ENCODE measurements at regions not wholly inside any gene's neighbourhood (a gene's known extent, or its start where the extent isn't known, plus 50 kb on each side); places are given as distances from the start of the nearest gene placed in this dataset.

- peaks cover 2% of the 10 kb centered on the region for H3K9me3 ChIP-seq (ENCODE audit: control insufficient read depth, low read length, poor library complexity, severe bottlenecking)
- no peaks in the 10 kb centered on the region for H3K36me3 Mint-ChIP-seq (ENCODE audit: low read depth)
- H3K4me3 Mint-ChIP-seq, result no peak overlapping the region
- H3K27ac Mint-ChIP-seq, result no peak overlapping the region
- no peaks in the 10 kb centered on the region for H3K4me1 Mint-ChIP-seq
- ATAC-seq (no peak), DNase-seq (no peak)
- peaks cover 9% of the 10 kb centered on the region for H3K27me3 Mint-ChIP-seq
Observed at GRCh38 chr17:33633446-33633845, 340.4 kb upstream of the ASIC2 start.

- Mint-ChIP-seq H3K4me3 (no peak overlapping the region), H3K4me1 (no peaks in the 10 kb centered on the region), H3K27ac (no peak overlapping the region), H3K36me3 (ENCODE audit: low read depth) (no peaks in the 10 kb centered on the region), H3K27me3 (no peaks in the 10 kb centered on the region)
- DNase-seq, result no peak
- H3K9me3 ChIP-seq (ENCODE audit: control insufficient read depth, low read length, poor library complexity, severe bottlenecking), result peaks cover 6% of the 10 kb centered on the region
- ATAC-seq, result no peak
Observed at GRCh38 chr17:33637534-33637933, 344.4 kb upstream of the ASIC2 start.

- H3K27ac Mint-ChIP-seq, result no peak overlapping the region
- H3K4me3 Mint-ChIP-seq, result no peak overlapping the region
- peaks cover 6% of the 10 kb centered on the region for H3K9me3 ChIP-seq (ENCODE audit: control insufficient read depth, low read length, poor library complexity, severe bottlenecking)
- H3K27me3 Mint-ChIP-seq, result peaks cover 5% of the 10 kb centered on the region
- ATAC-seq (no peak), DNase-seq (no peak)
- peaks cover 2% of the 10 kb centered on the region for H3K36me3 Mint-ChIP-seq (ENCODE audit: low read depth)
- H3K4me1 Mint-ChIP-seq, result peaks cover 3% of the 10 kb centered on the region
Observed at GRCh38 chr17:33639103-33639880, 346.2 kb upstream of the ASIC2 start.

GRCh38 chr17:33640629-33641028 is 347.5 kb upstream of the ASIC2 start:
- no peak for ATAC-seq

GRCh38 chr17:33642002-33642401 is 348.9 kb upstream of the ASIC2 start:
- no peak for DNase-seq
- Mint-ChIP-seq H3K36me3 (ENCODE audit: low read depth) (peaks cover 2% of the 10 kb centered on the region), H3K27me3 (peaks cover 21% of the 10 kb centered on the region), H3K27ac (no peak overlapping the region), H3K4me3 (no peak overlapping the region), H3K4me1 (peaks cover 3% of the 10 kb centered on the region)
- no peak for ATAC-seq
- peaks cover 6% of the 10 kb centered on the region for H3K9me3 ChIP-seq (ENCODE audit: control insufficient read depth, low read length, poor library complexity, severe bottlenecking)

More at GRCh38 chr17:33640629-33641028, 347.5 kb upstream of the ASIC2 start:
- H3K4me3 Mint-ChIP-seq, result no peak overlapping the region
- H3K27me3 Mint-ChIP-seq, result peaks cover 7% of the 10 kb centered on the region
- no peak overlapping the region for H3K27ac Mint-ChIP-seq
- peaks cover 3% of the 10 kb centered on the region for H3K4me1 Mint-ChIP-seq
- no peak for DNase-seq
- peaks cover 6% of the 10 kb centered on the region for H3K9me3 ChIP-seq (ENCODE audit: control insufficient read depth, low read length, poor library complexity, severe bottlenecking)
- H3K36me3 Mint-ChIP-seq (ENCODE audit: low read depth), result peaks cover 2% of the 10 kb centered on the region

GRCh38 chr17:33647956-33648355 is 354.9 kb upstream of the ASIC2 start:
- Mint-ChIP-seq H3K27ac (no peak overlapping the region), H3K27me3 (peaks cover 38% of the 10 kb centered on the region), H3K4me3 (no peak overlapping the region), H3K36me3 (ENCODE audit: low read depth) (peaks cover 4% of the 10 kb centered on the region), H3K4me1 (peaks cover 3% of the 10 kb centered on the region)
- no peaks in the 10 kb centered on the region for H3K9me3 ChIP-seq (ENCODE audit: control insufficient read depth, low read length, poor library complexity, severe bottlenecking)
- no peak for ATAC-seq
- DNase-seq, result no peak

- no peaks in the 10 kb centered on the region for H3K4me1 Mint-ChIP-seq
- ATAC-seq (no peak), DNase-seq (no peak)
Observed at GRCh38 chr17:33650304-33650703, 357.2 kb upstream of the ASIC2 start.

GRCh38 chr17:33651686-33652085 is 358.6 kb upstream of the ASIC2 start:
- H3K27me3 Mint-ChIP-seq, result peaks cover 35% of the 10 kb centered on the region
- peaks cover 2% of the 10 kb centered on the region for H3K36me3 Mint-ChIP-seq (ENCODE audit: low read depth)
- ATAC-seq, result no peak
- no peak for DNase-seq
- H3K9me3 ChIP-seq (ENCODE audit: control insufficient read depth, low read length, poor library complexity, severe bottlenecking), result no peaks in the 10 kb centered on the region
- no peaks in the 10 kb centered on the region for H3K4me1 Mint-ChIP-seq
- no peak overlapping the region for H3K4me3 Mint-ChIP-seq
- no peak overlapping the region for H3K27ac Mint-ChIP-seq

More at GRCh38 chr17:33650304-33650703, 357.2 kb upstream of the ASIC2 start:
- Mint-ChIP-seq H3K27ac (no peak overlapping the region), H3K36me3 (ENCODE audit: low read depth) (peaks cover 2% of the 10 kb centered on the region), H3K27me3 (peaks cover 38% of the 10 kb centered on the region), H3K4me3 (no peak overlapping the region)
- H3K9me3 ChIP-seq (ENCODE audit: control insufficient read depth, low read length, poor library complexity, severe bottlenecking), result no peaks in the 10 kb centered on the region

GRCh38 chr17:33652731-33653398 is 359.8 kb upstream of the ASIC2 start:
- H3K36me3 Mint-ChIP-seq (ENCODE audit: low read depth), result peaks cover 2% of the 10 kb centered on the region
- no peak overlapping the region for H3K27ac Mint-ChIP-seq
- no peaks in the 10 kb centered on the region for H3K4me1 Mint-ChIP-seq
- DNase-seq (no peak), ATAC-seq (no peak)
- H3K9me3 ChIP-seq (ENCODE audit: control insufficient read depth, low read length, poor library complexity, severe bottlenecking), result no peaks in the 10 kb centered on the region
- H3K27me3 Mint-ChIP-seq, result peaks cover 35% of the 10 kb centered on the region
- H3K4me3 Mint-ChIP-seq, result no peak overlapping the region

GRCh38 chr17:33653399-33653788 is 360.3 kb upstream of the ASIC2 start:
- H3K36me3 Mint-ChIP-seq (ENCODE audit: low read depth), result peaks cover 2% of the 10 kb centered on the region
- no peak for DNase-seq
- H3K27ac Mint-ChIP-seq, result no peak overlapping the region
- H3K9me3 ChIP-seq (ENCODE audit: control insufficient read depth, low read length, poor library complexity, severe bottlenecking), result no peaks in the 10 kb centered on the region
- ATAC-seq, result no peak
- no peak overlapping the region for H3K4me3 Mint-ChIP-seq
- peaks cover 30% of the 10 kb centered on the region for H3K27me3 Mint-ChIP-seq
- no peaks in the 10 kb centered on the region for H3K4me1 Mint-ChIP-seq

- H3K27me3 Mint-ChIP-seq, result peaks cover 24% of the 10 kb centered on the region
- DNase-seq, result no peak
- no peaks in the 10 kb centered on the region for H3K4me1 Mint-ChIP-seq
- no peaks in the 10 kb centered on the region for H3K36me3 Mint-ChIP-seq (ENCODE audit: low read depth)
- H3K4me3 Mint-ChIP-seq, result no peak overlapping the region
- no peak for ATAC-seq
- H3K27ac Mint-ChIP-seq, result no peak overlapping the region
- H3K9me3 ChIP-seq (ENCODE audit: control insufficient read depth, low read length, poor library complexity, severe bottlenecking), result no peaks in the 10 kb centered on the region
Observed at GRCh38 chr17:33657181-33657580, 364.1 kb upstream of the ASIC2 start.

- DNase-seq, result no peak
- H3K4me1 Mint-ChIP-seq, result peaks cover 7% of the 10 kb centered on the region
- H3K9me3 ChIP-seq (ENCODE audit: control insufficient read depth, low read length, poor library complexity, severe bottlenecking), result no peaks in the 10 kb centered on the region
- H3K27me3 Mint-ChIP-seq, result peaks cover 23% of the 10 kb centered on the region
- H3K4me3 Mint-ChIP-seq, result no peak overlapping the region
- no peaks in the 10 kb centered on the region for H3K36me3 Mint-ChIP-seq (ENCODE audit: low read depth)
- H3K27ac Mint-ChIP-seq, result no peak overlapping the region
- ATAC-seq, result no peak
Observed at GRCh38 chr17:33661975-33662374, 368.9 kb upstream of the ASIC2 start.

- peaks cover 14% of the 10 kb centered on the region for H3K4me1 Mint-ChIP-seq
- H3K36me3 Mint-ChIP-seq (ENCODE audit: low read depth), result no peaks in the 10 kb centered on the region
- no peaks in the 10 kb centered on the region for H3K9me3 ChIP-seq (ENCODE audit: control insufficient read depth, low read length, poor library complexity, severe bottlenecking)
- peaks cover 22% of the 10 kb centered on the region for H3K27me3 Mint-ChIP-seq
- no peak overlapping the region for H3K27ac Mint-ChIP-seq
- H3K4me3 Mint-ChIP-seq, result no peak overlapping the region
- DNase-seq (no peak), ATAC-seq (no peak)
Observed at GRCh38 chr17:33664116-33664840, 371.2 kb upstream of the ASIC2 start.
